ENCODE measurements at regions not wholly inside any gene's neighbourhood (a gene's known extent, or its start where the extent isn't known, plus 50 kb on each side); places are given as distances from the start of the nearest gene placed in this dataset.
A peak's percentile ranks its signal among the peaks of the same experiment; 100 is the strongest.

DNA sequence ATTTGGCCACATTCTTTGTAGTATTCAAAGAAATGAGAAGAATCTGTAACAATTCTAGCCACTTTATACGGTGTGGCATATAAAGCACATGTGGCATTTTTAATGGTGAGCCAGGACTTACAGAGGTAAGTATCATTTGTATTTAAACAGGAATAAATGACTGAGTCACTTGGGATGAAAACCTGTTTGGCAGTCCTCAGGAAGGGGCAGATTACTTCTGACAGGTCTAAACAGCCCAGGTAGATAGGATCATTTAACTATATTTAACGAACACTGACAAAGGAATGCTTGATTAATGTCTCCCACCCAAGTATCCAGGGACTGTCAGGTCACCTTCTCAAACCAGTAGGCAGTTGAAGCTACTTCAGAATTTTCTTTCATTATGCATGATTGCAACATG, 241.5 kb upstream of the SATB1 start:
- Mint-ChIP-seq H3K4me1 (ENCODE audit: low read depth) (peaks cover 11% of the 10 kb centered on the region), H3K4me3 (no peak overlapping the region), H3K27ac (no peak overlapping the region), H3K9me3 (no peaks in the 10 kb centered on the region), H3K36me3 (ENCODE audit: low read depth) (no peaks in the 10 kb centered on the region), H3K27me3 (no peaks in the 10 kb centered on the region)
- no peaks in the 10 kb centered on the region for H3K36me3 ChIP-seq (ENCODE audit: insufficient read depth, low read length)
- H3K27ac ChIP-seq (ENCODE audit: low read depth in 1 of 2, low read length in 2 of 2), result no peak overlapping the region
- no peak for ATAC-seq (ENCODE audit: poor library complexity)
- intact Hi-C loops (cut with DNase I, micrococcal nuclease), result no loop called here
- TF ChIP-seq, protein P1, sequence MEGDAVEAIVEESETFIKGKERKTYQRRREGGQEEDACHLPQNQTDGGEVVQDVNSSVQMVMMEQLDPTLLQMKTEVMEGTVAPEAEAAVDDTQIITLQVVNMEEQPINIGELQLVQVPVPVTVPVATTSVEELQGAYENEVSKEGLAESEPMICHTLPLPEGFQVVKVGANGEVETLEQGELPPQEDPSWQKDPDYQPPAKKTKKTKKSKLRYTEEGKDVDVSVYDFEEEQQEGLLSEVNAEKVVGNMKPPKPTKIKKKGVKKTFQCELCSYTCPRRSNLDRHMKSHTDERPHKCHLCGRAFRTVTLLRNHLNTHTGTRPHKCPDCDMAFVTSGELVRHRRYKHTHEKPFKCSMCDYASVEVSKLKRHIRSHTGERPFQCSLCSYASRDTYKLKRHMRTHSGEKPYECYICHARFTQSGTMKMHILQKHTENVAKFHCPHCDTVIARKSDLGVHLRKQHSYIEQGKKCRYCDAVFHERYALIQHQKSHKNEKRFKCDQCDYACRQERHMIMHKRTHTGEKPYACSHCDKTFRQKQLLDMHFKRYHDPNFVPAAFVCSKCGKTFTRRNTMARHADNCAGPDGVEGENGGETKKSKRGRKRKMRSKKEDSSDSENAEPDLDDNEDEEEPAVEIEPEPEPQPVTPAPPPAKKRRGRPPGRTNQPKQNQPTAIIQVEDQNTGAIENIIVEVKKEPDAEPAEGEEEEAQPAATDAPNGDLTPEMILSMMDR (IDR thresholded peaks at IDR 0.05), result no peak
- H3K4me1 ChIP-seq (ENCODE audit: insufficient read depth, low read length), result no peaks in the 10 kb centered on the region
- H3K9me3 ChIP-seq (ENCODE audit: control insufficient read depth in 1 of 2, insufficient read depth in 1 of 2, low read length in 2 of 2), result no peaks in the 10 kb centered on the region
- ChIA-PET CTCF (no interaction called here), POLR2A (no interaction called here)
- no peak for DNase-seq
- no peaks in the 10 kb centered on the region for H3K27me3 ChIP-seq (ENCODE audit: control insufficient read depth in 1 of 2, insufficient read depth in 2 of 2, low read length in 2 of 2)
- no peak overlapping the region for H3K4me3 ChIP-seq (ENCODE audit: low read length)

DNA sequence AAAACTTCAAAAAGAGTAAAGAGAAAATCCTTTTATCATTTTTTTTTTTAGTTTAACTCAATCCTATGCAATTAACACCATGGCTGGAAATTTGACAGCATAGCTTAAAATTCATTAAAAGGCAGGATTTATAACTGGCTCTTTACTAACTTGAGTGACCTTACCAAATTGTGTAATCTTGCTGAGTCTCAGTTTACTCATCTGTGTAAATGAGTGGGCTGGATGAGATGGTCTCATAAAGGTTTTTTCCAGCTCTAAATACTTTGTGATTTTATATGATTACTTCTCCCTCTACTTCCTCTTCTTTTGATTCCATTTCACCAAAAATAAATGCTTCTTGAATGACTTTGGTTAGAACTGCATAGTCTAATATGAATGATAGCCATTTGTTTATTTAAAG, 234.9 kb upstream of the SATB1 start:
- H3K4me1 Mint-ChIP-seq (ENCODE audit: low read depth), result peaks cover 41% of the 10 kb centered on the region
- ChIA-PET CTCF (no interaction called here), POLR2A (interaction anchor here (0.6 kb wide), 1 partner anchor 11 kb away, joined by 3 read pairs; no protein-coding TSS in a partner anchor)
- H3K27me3 Mint-ChIP-seq, result no peaks in the 10 kb centered on the region
- DNase-seq (no peak), ATAC-seq (ENCODE audit: poor library complexity) (no peak)
- no peaks in the 10 kb centered on the region for H3K36me3 Mint-ChIP-seq (ENCODE audit: low read depth)
- peaks cover 2% of the 10 kb centered on the region for H3K9me3 Mint-ChIP-seq
- Histone ChIP-seq H3K27ac (ENCODE audit: low read depth in 1 of 2, low read length in 2 of 2) (no peak overlapping the region), H3K27me3 (ENCODE audit: control insufficient read depth in 1 of 2, insufficient read depth in 2 of 2, low read length in 2 of 2) (no peaks in the 10 kb centered on the region), H3K4me1 (ENCODE audit: insufficient read depth, low read length) (peaks cover 16% of the 10 kb centered on the region), H3K4me3 (ENCODE audit: low read length) (no peak overlapping the region), H3K9me3 (ENCODE audit: control insufficient read depth in 1 of 2, insufficient read depth in 1 of 2, low read length in 2 of 2) (no peaks in the 10 kb centered on the region), H3K36me3 (ENCODE audit: insufficient read depth, low read length) (no peaks in the 10 kb centered on the region)
- TF ChIP-seq, protein P1 (IDR thresholded peaks at IDR 0.05), result no peak
- no peak overlapping the region for H3K4me3 Mint-ChIP-seq
- H3K27ac Mint-ChIP-seq, result no peak overlapping the region
- intact Hi-C loops (cut with DNase I, micrococcal nuclease), result no loop called here

DNA sequence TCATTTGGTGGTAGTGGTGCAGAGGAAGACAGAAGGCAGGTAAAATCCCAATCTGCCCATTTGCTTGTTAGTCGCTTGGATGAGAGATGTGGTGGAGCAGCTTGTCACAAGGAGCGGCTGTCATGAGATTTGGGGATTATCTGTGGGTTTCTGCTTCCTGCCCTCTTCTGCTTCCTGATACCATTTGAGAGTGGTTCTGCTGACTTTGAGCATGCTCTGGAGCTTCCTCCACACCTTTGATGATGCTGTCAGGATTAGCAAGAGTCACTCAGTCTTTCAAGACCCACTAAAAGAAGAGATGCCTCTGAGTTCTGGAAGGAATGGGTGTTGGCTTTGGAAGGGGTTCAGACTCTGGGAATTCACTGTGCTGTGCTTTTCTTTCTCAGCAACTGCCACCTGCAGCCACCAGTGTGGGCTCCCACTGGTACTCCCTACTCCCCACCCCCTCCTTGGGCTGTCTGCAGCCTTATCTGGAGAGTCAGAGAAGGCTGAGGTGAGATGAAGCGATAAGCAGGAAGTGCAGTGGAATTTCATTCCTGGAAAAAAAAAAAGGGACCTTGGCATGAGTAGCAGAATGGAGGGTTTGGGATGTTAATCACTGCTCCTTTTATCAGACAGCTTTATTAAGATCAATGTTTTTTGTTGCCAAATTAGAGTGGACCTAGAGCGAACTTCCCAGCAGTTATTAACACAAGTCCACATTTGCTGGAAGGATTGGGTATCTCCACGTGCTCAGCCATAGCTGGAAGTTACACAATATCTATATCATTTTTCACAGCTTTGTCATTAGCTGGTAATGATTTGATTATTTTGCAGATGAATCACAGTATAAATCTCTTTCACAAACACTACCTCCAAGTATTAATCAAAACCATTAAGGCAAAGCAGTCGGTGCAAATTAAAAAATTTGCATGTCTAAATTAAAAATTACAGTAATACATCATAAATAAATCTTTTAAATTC, 233.0 kb upstream of the SATB1 start:
- intact Hi-C loops (cut with DNase I, micrococcal nuclease), result no loop called here
- peak in 4 of 14 experiments; percentile 23 to 58 (median 30) for DNase-seq
- ATAC-seq (ENCODE audit: poor library complexity), result peak; percentile 76
- Histone ChIP-seq H3K36me3 (ENCODE audit: insufficient read depth, low read length) (no peaks in the 10 kb centered on the region), H3K4me1 (ENCODE audit: insufficient read depth, low read length) (peaks cover 16% of the 10 kb centered on the region), H3K9me3 (ENCODE audit: control insufficient read depth in 1 of 2, insufficient read depth in 1 of 2, low read length in 2 of 2) (no peaks in the 10 kb centered on the region), H3K27ac (ENCODE audit: low read depth in 1 of 2, low read length in 2 of 2) (no peak overlapping the region), H3K4me3 (ENCODE audit: low read length) (no peak overlapping the region), H3K27me3 (ENCODE audit: control insufficient read depth in 1 of 2, insufficient read depth in 2 of 2, low read length in 2 of 2) (no peaks in the 10 kb centered on the region)
- ChIA-PET POLR2A (interaction anchor here (0.6 to 2.2 kb wide), 6 partner anchors 10 to 100 kb away, joined by 3 to 9 read pairs (median 4); no protein-coding TSS in a partner anchor), CTCF (interaction anchor here (1.4 to 1.6 kb wide), 2 partner anchors 16 to 17 kb away, joined by 3 to 7 read pairs; no protein-coding TSS in a partner anchor)
- no peaks in the 10 kb centered on the region for H3K36me3 Mint-ChIP-seq (ENCODE audit: low read depth)
- TF ChIP-seq, protein P1 (IDR thresholded peaks at IDR 0.05), result no peak
- peaks cover 41% of the 10 kb centered on the region for H3K4me1 Mint-ChIP-seq (ENCODE audit: low read depth)
- no peak overlapping the region for H3K27ac Mint-ChIP-seq
- H3K9me3 Mint-ChIP-seq, result peaks cover 2% of the 10 kb centered on the region
- H3K27me3 Mint-ChIP-seq, result no peaks in the 10 kb centered on the region
- H3K4me3 Mint-ChIP-seq, result no peak overlapping the region

Measured in CD4-positive, alpha-beta T cell (primary cell).